GM19328 (cell line): ENCODE measurements at regions not wholly inside any gene's neighbourhood (a gene's known extent, or its start where the extent isn't known, plus 50 kb on each side); places are given as distances from the start of the nearest gene placed in this dataset.
A peak's percentile ranks its signal among the peaks of the same experiment; 100 is the strongest.

ENCODE experiments used
- ATAC-seq: cut with Tn5 transposase; IDR thresholded peaks from one replicate; pipeline ENCODE4 v1.9.1; 2021; ENCODE audit warnings: mild to moderate bottlenecking, moderate library complexity; ENCODE audit not compliant: unreplicated experiment

- no peak for ATAC-seq
Measured at GRCh38 chr12:124490584-124491305, 76.7 kb downstream of the NCOR2 start.

- no peak for ATAC-seq
Measured at GRCh38 chr12:124489915-124490583, 77.4 kb downstream of the NCOR2 start.

GRCh38 chr12:124489220-124489619 is 78.2 kb downstream of the NCOR2 start:
- no peak for ATAC-seq

DNA sequence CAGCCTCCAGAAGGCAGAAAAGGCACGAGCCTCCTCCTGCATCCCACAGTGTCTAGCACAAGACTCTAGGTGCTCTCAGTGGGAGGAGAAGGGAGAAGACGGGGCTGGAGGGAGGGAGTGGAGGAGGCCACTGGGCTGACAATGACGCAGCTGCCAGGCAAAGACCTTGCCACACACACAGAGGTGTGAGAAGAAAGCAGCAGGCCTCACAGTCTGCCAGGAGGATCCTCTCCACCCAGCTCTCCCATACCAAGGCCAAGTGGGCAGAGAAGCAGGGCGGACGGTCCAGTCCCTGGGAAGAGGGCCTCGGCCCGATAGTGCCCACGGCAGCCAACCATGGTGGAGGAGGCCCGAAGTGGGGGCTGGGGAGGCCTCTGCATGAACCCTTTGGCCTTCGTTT is 78.9 kb downstream of the NCOR2 start:
- no peak for ATAC-seq

GRCh38 chr12:124487834-124488165 is 79.6 kb downstream of the NCOR2 start:
- no peak for ATAC-seq

GRCh38 chr12:124487066-124487833 is 80.2 kb downstream of the NCOR2 start:
- no peak for ATAC-seq

DNA sequence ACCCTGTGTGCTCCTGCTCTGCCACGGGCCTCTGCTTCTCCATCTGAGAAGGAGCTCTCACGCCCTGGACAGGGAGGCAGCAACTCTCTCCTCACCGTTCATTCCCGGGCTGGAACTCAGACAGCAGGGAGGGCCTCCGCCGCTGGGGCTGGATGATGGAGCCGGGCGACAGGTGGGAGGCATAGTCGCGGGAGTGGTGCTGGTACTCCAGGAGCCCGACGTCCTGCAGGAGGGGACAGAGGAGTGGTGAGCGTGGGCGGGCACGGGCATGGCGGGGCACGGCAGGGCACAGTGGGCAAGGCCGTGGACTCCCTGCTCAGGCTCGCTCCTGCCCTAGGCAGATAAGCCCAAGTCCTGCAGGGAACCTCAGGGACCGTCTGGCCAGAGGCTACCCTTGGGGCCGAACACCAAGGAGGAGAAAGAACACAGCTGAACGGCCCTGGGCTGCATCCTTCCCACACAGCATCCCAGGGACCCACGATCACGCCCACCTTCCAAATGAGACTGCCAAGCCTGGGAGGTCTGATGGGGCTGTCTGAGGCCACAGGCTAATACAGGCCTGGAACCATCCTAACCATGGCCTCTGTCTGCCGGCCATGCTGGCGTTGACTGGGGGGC is 81.0 kb downstream of the NCOR2 start:
- ATAC-seq = no peak

DNA sequence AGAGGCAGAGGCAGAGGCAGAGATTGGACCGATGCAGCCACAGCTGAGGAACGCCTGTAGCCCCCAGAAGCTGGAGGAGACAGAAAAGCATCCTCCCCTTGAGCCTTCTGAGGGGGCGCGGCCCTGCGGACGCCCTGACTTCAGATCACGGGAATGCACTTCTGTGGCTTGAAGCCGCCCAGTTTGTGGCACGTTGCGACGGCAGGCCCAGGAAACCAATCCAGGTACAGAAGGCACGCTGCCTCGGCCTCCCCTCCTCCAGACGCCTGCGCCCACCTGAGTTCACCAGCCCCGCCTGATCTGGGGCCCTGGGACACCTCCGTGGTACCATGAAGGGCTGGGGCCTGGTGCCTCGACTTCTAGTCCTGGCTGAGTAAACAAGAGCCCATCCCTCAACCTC is 82.0 kb downstream of the NCOR2 start:
- ATAC-seq = no peak

DNA sequence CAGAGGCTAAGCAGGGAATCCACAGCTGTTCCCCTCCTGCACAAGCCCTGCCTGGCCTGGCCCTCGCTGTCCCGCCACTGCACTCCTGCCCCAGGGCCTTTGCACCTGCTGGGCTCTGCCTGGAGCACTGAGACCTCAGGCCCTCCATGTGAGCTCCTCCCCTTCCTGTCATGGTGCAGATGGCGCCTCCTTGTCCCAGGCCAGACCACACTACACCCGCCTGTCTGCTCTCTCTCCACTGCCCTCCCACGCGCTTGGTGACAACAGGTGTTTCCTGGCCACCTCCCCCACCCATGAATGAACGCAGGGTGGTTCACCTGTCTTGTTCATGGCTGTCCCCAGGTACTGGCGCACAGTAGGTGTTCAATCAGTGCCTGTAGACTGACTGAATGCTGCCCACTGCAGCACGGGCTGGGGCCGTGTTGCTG is 82.9 kb downstream of the NCOR2 start:
- no peak for ATAC-seq

GRCh38 chr12:124484067-124484466 is 83.3 kb downstream of the NCOR2 start:
- no peak for ATAC-seq

DNA sequence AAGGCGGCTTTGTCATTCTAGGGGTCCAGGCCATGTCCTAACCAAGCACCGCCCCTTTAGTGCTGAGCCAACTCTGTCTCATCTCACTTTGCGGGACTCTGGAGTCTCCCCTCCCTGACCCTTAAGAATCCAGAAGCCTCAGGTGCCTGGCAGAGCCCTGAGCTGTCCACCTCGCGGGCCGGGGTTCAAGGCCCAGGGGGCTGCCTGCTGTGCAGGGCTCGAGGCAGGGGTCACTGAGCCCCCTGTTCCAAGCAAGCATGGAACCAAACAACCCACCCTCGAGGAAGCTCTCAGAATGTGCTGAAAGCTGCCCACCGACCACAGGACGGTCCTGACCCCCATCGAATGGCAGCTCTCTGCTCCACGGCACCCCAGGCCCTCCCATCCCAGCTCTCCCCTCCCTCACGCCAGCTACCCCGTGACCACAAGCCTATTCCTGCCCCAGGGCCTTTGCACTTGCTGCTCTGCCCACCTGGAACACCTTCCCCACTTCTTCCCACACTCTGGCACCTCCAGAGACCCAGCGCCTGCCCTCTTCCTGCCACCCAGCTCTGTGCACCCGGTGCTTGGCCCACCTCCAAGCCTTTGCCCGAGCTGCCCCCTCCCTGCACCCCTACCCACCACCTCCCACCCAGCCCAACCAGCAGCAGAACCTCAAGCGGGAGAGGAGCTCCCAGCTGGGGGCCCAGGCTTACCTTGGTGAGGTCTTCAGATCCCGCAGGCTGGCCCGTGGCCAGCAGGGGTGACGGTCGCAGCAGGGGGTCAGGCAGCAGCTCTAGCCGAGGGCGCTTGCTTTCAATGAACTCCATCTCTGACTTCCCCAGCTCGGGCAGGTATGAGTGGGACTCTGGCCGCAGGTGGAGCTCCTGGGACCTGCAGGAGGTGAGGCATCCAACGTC is 84.3 kb downstream of the NCOR2 start:
- ATAC-seq = no peak

DNA sequence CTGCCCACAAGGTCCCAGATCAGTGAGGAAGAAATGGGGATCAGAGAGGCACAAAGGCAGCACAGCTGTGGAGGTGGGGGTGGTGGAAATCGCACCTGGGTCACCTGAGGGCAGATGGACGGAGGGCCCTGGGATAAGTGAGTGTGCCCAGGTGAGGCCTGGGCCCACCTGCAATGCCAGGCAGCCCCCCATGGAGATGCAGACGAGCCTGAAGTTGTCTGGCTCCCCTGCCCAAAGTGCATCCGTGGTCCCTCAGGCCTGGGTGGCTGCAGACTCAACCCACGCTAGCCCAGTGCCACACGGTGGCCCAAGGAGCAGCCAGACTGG is 84.9 kb downstream of the NCOR2 start:
- ATAC-seq = no peak

DNA sequence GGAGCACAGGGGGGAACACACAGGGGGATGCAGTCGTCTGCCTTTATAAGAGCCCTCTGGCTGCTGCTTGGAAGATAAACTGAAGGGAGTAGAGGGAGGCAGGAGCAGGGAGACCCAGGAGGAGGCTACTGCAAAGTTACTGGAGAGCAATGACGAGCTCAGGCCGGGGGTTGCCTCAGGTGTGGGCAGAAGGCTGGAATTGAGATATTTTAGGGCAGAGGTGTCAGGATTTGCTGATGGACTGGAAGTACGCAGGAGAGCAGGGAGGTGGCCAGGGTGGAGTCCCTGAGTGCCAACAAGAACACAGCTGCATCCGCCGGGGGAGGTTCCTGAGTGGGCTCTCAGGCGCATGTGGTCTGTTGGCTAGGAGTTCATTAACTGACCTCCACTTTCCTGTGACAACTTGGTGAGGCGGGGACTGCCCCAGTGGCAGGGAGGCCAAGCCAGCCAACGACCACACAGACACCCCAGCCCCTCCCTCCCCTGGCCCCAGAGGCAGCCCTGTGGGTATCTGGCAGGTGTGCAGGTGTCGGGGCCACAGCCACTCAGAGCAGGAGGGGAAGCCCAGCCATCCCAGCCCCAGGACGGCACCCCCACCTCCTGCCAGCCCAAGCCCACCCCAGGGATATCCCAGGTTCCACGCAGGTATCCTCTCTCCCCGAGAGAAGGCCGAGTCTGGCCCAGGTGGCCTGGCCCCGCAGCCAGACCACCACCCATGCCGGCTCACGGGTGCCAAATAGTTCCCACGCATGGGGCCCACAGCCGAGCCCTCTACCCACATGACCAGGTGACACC is 85.4 kb downstream of the NCOR2 start:
- ATAC-seq = no peak

- ATAC-seq = no peak
Measured at GRCh38 chr12:124481257-124481750, 86.1 kb downstream of the NCOR2 start.

DNA sequence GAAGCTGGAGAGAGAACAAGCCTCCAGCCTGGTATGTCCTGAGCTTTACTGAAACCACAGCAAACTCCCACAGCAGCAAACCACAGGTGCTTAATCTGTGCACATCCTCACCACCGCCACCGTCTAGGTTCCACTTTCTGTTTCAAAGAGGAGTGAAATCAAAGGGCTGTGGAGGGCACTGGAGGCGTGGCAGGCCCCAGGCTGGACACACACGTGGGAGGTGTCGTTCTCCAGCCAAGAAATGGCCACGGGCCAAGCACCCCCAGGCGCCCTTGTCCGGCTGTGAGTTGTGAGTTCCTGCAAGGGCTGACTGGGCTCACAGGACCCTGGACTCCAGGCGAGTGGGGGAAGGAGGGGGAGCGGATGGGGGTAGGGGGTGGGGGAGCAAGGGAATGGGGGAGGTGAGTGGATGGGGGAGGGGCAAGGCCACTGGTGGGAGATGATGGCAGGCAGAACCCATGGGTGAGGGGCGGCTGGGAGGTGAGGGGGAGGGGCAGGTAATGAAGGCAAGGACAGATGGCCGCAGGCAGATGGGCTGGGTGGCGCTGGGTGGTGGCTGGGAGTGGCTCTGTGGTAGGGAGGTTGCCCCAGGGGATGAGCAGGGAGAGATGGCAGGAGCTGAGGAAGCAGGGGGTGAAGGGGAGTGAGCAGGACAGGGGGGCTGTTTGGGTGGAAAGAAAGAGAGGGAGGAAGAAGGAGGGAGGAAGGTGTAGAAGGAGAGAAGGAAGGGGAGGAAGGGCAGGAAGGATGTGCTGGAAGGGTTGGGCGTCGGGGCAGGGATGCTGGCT is 86.7 kb downstream of the NCOR2 start:
- peak; percentile 60 for ATAC-seq

GRCh38 chr12:124479680-124480468 is 87.5 kb downstream of the NCOR2 start:
- no peak for ATAC-seq

- no peak for ATAC-seq
Measured at GRCh38 chr12:124478985-124479645, 88.3 kb downstream of the NCOR2 start.

DNA sequence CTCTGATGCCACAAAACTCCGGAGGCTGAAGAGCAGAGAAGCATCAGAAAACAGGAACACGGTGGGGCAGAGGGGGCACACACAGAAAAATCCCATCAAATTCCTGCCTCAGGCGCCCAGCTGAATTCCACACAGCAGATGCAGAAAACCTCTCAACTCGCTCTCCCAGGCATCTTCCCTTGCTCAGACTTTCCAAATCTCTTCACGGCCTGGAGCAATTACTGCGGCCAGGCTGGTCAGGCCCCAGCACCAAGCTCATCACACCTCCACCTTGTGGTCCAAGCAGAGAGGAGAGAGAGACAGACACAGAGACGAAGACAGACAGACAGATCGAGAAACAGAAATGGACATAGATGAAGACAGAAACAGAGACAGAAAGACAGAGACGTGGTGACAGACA is 89.0 kb downstream of the NCOR2 start:
- ATAC-seq = no peak
